ENCODE measurements at regions not wholly inside any gene's neighbourhood (a gene's known extent, or its start where the extent isn't known, plus 50 kb on each side); places are given as distances from the start of the nearest gene placed in this dataset.
A peak's percentile ranks its signal among the peaks of the same experiment; 100 is the strongest.

- H3K4me1 ChIP-seq, result peaks cover 0 to 5% of the 10 kb centered on the region in 2 donors
- intact Hi-C loops (cut with DNase I), result no loop called here
- H3K27me3 ChIP-seq, result no peaks in the 10 kb centered on the region
- peak; percentile 77 to 88 for DNase-seq
- no peak overlapping the region for H3K4me3 ChIP-seq (replicated peaks in 1 of 3)
- 44 to 50% methylated on average over 4 of the region's 4 CpGs for WGBS, 2 donors
- H3K9me3 ChIP-seq, result no peaks in the 10 kb centered on the region
- H3K27ac ChIP-seq, result peak overlapping the region in 1 of 3 donors; percentile 23
- TF ChIP-seq POLR2A (IDR thresholded peaks at IDR 0.05), result no peak
- H3K36me3 ChIP-seq, result no peaks in the 10 kb centered on the region
These were observed 413.6 kb downstream of the CTTN start for GRCh38 chr11:70811915-70812314.

GRCh38 chr11:70812472-70812871, 414.1 kb downstream of the CTTN start:
- intact Hi-C loops (cut with DNase I), result no loop called here

GRCh38 chr11:70813651-70814050, 415.3 kb downstream of the CTTN start:
- Histone ChIP-seq H3K27ac (no peak overlapping the region), H3K4me1 (peaks cover 0 to 5% of the 10 kb centered on the region in 2 donors), H3K9me3 (no peaks in the 10 kb centered on the region), H3K27me3 (no peaks in the 10 kb centered on the region), H3K36me3 (no peaks in the 10 kb centered on the region), H3K4me3 (replicated peaks in 1 of 3) (no peak overlapping the region)
- WGBS, 2 donors, result 91 to 96% methylated on average over 10 to 11 of the region's 11 CpGs
- intact Hi-C loops (cut with DNase I), result no loop called here
- TF ChIP-seq POLR2A (IDR thresholded peaks at IDR 0.05) (no peak), CTCF (IDR thresholded peaks at IDR 0.05) (no peak)
- no peak for DNase-seq

More at GRCh38 chr11:70812472-70812871, 414.1 kb downstream of the CTTN start:
- Histone ChIP-seq H3K27ac (peak overlapping the region in 1 of 3 donors; percentile 23), H3K36me3 (no peaks in the 10 kb centered on the region), H3K9me3 (no peaks in the 10 kb centered on the region), H3K4me1 (peaks cover 0 to 5% of the 10 kb centered on the region in 2 donors), H3K4me3 (replicated peaks in 1 of 3) (no peak overlapping the region), H3K27me3 (no peaks in the 10 kb centered on the region)
- 90 to 94% methylated on average over 4 of the region's 4 CpGs for WGBS, 2 donors
- TF ChIP-seq POLR2A (IDR thresholded peaks at IDR 0.05), result no peak
- no peak for DNase-seq

- peaks cover 0 to 5% of the 10 kb centered on the region in 2 donors for H3K4me1 ChIP-seq
- TF ChIP-seq CTCF (IDR thresholded peaks at IDR 0.05) (no peak), POLR2A (IDR thresholded peaks at IDR 0.05) (no peak)
- H3K36me3 ChIP-seq, result no peaks in the 10 kb centered on the region
- no peaks in the 10 kb centered on the region for H3K27me3 ChIP-seq
- intact Hi-C loops (cut with DNase I), result loop anchor here (5.0 kb wide), 1 partner anchor 267 kb away; no protein-coding TSS in a partner anchor
- no peaks in the 10 kb centered on the region for H3K9me3 ChIP-seq
- DNase-seq, result no peak
- H3K4me3 ChIP-seq (replicated peaks in 1 of 3), result no peak overlapping the region
- no peak overlapping the region for H3K27ac ChIP-seq
- WGBS, 2 donors, result 89 to 94% methylated on average over 3 to 7 of the region's 7 CpGs
These were observed 417.1 kb downstream of the CTTN start for GRCh38 chr11:70815485-70815832.

GRCh38 chr11:70816156-70816678, 417.9 kb downstream of the CTTN start:
- Histone ChIP-seq H3K36me3 (no peaks in the 10 kb centered on the region), H3K27me3 (no peaks in the 10 kb centered on the region), H3K4me1 (peaks cover 0 to 5% of the 10 kb centered on the region in 2 donors), H3K4me3 (replicated peaks in 1 of 3) (no peak overlapping the region), H3K9me3 (no peaks in the 10 kb centered on the region), H3K27ac (no peak overlapping the region)
- TF ChIP-seq POLR2A (IDR thresholded peaks at IDR 0.05) (no peak), CTCF (IDR thresholded peaks at IDR 0.05) (no peak)
- WGBS, 2 donors, result 83 to 98% methylated on average over 7 to 8 of the region's 10 CpGs
- intact Hi-C loops (cut with DNase I), result loop anchor here (5.0 kb wide), 1 partner anchor 266 kb away; no protein-coding TSS in a partner anchor
- no peak for DNase-seq

GRCh38 chr11:70818351-70818750, 420.0 kb downstream of the CTTN start:
- Histone ChIP-seq H3K4me1 (peaks cover 0 to 5% of the 10 kb centered on the region in 2 donors), H3K36me3 (no peaks in the 10 kb centered on the region), H3K9me3 (no peaks in the 10 kb centered on the region), H3K4me3 (replicated peaks in 1 of 3) (no peak overlapping the region), H3K27me3 (no peaks in the 10 kb centered on the region), H3K27ac (no peak overlapping the region)
- no peak for DNase-seq
- WGBS, 2 donors, result 71 to 74% methylated on average over 8 to 9 of the region's 9 CpGs
- TF ChIP-seq CTCF (IDR thresholded peaks at IDR 0.05) (no peak), POLR2A (IDR thresholded peaks at IDR 0.05) (no peak)
- intact Hi-C loops (cut with DNase I), result loop anchor here (5.0 kb wide), 1 partner anchor 264 kb away; no protein-coding TSS in a partner anchor

Data from thyroid gland (tissue), 4 donors.